ENCODE measurements at regions not wholly inside any gene's neighbourhood (a gene's known extent, or its start where the extent isn't known, plus 50 kb on each side); places are given as distances from the start of the nearest gene placed in this dataset.

DNA sequence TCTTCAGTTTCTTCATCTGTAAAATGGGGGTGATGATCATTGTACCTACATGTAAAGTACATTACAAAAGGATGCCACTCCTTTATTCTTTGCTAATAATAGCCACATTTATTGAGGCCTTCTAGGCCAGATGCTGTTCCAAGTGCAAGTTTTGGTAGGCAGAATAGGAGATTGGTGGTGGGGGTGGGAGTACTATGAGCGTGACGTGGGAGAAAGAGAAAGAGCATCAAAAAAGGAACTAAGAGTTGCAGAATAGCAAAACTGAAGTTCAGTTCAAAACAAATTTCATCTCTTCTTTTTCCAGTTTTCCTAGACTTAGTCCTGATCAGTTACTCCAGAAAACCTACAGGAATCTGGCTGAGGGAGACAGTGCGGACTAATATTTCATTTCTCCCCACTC lies 174.1 kb downstream of the SNX18 start:
- TF ChIP-seq, protein P1, sequence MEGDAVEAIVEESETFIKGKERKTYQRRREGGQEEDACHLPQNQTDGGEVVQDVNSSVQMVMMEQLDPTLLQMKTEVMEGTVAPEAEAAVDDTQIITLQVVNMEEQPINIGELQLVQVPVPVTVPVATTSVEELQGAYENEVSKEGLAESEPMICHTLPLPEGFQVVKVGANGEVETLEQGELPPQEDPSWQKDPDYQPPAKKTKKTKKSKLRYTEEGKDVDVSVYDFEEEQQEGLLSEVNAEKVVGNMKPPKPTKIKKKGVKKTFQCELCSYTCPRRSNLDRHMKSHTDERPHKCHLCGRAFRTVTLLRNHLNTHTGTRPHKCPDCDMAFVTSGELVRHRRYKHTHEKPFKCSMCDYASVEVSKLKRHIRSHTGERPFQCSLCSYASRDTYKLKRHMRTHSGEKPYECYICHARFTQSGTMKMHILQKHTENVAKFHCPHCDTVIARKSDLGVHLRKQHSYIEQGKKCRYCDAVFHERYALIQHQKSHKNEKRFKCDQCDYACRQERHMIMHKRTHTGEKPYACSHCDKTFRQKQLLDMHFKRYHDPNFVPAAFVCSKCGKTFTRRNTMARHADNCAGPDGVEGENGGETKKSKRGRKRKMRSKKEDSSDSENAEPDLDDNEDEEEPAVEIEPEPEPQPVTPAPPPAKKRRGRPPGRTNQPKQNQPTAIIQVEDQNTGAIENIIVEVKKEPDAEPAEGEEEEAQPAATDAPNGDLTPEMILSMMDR (IDR thresholded peaks at IDR 0.05) = no peak
- no peak for TF ChIP-seq POLR2A (IDR thresholded peaks at IDR 0.05)

All from right lobe of liver (tissue), 4 donors.